HG02884 (cell line): ENCODE measurements at regions not wholly inside any gene's neighbourhood (a gene's known extent, or its start where the extent isn't known, plus 50 kb on each side); places are given as distances from the start of the nearest gene placed in this dataset.

Experiments
- ATAC-seq: cut with Tn5 transposase; IDR thresholded peaks from one replicate; pipeline ENCODE4 v1.9.1; 2021; ENCODE audit warnings: mild to moderate bottlenecking, moderate library complexity; ENCODE audit not compliant: unreplicated experiment

DNA sequence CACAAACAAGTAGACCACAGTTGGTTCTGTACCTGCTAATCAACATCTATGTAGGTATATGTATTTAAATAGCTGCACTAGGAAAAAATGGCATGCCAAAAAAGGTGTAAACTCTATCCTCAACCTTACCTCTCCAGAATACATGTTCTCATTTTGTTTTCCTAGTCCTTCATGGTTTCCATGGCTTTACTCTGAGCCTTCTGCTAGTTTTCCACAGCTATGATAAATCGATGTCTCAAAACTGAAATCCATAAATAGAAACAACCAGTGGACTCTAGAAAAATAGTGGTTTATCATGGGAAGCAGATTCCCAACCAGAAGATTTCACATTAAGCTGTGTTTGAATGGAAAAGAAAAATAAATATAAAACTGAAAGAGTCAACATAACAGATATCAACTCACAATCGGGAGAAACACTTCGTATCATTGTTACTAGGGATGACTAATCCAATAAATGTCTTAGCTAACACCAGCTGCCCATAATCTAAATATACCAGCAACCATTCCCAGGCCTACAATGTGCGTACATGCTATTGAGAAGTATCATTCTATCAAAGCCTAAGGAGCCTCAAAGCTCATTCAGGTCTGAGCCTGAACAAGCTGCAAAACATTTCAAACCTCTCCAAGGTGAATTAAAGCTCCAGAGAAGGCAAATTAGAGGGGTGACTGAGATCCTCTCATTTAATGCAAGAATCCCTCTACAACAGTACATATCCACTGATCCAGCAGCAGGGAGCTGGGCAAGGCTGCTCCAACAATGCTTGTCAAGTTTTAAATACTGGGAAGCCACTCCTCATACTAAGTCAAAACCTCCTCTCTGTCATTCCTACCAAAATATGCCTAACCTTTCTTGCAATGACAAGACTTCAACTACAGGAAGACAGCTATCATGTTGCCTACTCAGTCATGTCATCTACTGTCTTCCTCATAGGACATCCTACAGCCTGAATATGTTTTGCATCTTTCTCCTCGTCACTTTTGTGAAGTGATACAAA is 90.2 kb downstream of the KCTD12 start:
- ATAC-seq, result no peak

DNA sequence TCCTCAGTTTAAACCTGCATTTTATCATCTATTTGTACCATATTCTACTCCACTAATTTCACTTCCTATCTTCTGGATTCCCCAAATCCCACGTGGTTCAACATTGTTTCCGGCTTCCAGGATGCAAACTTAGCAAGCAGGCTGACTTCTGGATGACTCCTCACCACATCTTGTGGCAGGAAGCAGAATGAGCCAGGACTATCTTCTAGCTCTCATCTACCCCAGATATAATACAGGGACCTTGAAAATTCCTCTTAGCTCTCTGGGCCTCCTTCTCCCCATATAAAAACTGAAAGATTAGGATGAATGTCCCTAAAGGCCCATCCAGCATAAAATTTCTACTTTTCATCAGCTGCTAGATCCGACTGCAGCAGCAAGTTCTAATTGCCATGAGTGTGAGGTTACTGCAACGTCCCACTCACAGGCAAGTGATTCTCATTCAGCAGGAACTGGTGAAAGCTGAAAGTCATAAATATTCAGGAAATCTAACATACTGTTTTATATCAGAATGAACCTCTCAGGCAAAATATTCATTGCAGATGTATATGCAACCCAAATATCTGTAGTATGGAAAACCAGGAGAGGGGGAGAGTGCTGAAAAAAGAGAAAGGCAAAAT is 93.4 kb downstream of the KCTD12 start:
- ATAC-seq, result no peak

DNA sequence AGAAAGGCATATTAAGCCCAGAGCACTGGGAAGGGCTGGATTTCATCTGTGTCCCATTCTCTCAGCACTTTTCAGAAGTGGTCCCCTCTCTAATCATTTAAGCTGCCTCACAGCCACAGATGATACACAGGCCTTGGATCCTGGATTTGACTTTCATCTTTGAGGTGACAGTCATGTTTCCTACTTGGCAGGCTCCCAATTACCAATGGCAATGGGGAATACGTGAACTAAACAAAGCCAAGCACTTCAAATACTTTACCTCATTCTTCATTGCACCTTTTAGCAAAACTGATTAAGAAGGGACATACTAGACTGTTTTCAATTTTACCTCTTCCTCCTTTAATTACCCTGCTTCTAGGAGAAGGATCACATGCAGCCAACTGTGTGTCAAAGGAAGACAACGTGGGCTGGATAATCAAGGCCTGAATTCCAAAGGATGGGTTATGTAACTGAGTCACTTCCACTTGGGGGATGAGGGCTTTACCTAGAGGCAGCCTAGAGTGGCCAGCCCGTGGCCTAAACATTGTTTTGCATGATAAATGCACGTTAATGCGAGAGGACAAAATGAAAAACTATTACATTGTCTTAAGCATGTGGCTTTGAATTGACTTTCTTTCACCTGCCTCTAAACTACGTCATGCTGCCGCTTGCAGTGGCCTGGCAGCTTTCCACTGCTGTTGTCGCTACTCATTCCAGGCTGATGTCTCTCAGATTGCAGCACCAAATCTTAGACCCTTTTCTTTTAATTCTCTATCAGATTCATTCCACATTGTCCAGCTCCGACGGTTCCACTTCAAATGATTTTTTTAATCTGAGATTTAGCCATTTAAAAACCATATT is 95.0 kb downstream of the KCTD12 start:
- ATAC-seq, result no peak

DNA sequence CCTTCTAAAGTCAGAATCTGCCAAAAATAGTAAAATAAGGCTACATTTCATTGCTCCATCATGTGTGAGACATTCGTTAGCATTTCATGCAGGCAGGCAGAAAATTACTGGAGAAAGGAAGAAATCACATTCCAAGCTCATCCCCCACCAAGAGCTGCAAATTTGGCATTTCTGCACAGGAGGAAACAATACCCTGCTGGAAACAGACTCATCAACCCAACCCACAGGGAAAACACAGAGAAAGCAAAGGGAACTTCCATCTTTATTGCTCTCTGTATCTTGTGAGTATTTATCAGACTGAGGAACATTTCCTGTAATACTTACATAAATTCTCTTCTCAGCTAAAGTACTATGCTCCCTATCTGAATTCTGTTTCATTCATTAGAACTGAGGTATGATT is 95.7 kb downstream of the KCTD12 start:
- ATAC-seq, result no peak

DNA sequence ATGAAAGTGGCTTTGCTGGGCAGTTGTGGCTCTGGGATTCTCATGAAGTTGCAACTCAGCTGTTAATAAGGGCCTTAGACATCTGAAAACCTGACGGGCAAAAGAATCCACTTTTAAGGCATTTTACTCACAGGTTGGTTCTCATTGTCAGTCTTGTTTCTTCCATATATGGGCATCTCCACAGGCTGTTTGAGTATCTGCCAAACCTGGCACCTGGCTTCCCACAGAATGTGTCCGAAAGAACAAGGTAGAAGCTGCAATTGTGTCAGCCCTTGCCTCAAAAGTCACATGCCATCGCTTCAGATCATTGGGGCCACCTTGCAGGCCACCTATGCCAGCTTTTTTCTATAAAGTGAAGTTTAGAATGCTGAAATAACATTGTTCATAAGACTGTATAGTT is 102.4 kb downstream of the KCTD12 start:
- no peak for ATAC-seq

DNA sequence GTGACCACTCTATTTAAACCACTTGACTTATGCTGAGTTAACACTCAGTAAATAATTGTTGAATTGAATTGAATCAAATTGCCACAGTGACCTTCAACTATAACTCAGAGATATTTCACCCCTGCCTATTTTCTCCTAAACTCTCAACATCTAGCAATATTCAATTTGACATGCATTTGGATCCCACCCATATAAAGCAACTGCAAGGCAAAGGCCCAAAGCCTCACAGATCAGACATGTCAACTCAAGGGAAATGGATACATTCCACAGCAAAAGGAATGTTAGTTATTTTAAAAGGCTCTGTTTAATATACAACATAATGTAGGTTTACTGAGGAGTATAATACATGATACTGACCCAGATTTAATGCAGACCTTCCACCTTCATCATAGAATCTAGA is 107.4 kb downstream of the KCTD12 start:
- ATAC-seq, result no peak

DNA sequence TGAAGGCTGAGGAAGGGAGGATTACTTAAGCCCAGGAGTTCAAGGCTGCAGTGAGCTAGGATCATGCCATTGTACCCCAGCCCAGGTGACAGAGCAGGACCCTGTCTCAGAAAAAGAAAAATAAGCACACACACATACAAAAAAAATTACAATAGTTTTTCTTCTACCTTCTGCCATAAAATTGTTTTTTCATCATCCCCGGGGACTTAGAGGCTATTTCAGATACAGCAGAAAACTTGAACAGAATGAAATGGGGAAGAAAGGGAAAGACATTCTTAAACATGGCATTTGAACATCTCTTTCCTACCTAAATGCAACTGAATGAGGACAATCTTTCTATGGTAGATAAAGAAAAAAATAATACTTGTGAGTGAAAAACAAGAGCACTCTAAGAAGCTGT is 109.1 kb downstream of the KCTD12 start:
- ATAC-seq, result no peak

DNA sequence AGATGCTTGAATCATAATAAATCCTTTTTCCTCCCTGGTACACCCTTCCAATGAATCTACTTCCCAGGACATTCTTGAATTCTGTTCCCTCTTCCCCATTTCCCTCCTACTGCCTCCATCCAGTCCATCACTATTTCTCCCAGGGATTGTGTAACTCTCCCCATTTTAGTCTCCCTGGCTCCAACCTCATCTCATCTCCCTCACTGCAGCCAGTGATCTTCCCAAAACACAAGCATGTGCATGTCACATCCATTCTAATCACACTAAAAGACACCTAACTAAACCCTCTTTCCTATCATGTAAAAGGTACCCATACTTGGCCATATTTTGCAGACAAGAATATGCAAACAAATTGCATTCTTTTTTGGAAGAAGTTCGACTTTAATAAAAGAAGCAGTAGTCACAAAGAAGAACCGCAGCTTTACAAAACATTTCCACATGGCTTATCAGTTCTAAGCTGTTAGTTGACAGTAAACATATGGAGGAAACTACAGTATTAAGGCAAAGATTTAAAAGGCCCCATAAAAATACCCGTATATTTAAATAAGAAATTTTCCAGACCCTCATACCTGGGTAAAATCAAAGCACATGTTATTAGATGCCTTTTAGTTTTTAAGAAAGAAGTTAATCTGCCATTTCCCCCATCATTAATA is 111.0 kb downstream of the KCTD12 start:
- ATAC-seq, result no peak

DNA sequence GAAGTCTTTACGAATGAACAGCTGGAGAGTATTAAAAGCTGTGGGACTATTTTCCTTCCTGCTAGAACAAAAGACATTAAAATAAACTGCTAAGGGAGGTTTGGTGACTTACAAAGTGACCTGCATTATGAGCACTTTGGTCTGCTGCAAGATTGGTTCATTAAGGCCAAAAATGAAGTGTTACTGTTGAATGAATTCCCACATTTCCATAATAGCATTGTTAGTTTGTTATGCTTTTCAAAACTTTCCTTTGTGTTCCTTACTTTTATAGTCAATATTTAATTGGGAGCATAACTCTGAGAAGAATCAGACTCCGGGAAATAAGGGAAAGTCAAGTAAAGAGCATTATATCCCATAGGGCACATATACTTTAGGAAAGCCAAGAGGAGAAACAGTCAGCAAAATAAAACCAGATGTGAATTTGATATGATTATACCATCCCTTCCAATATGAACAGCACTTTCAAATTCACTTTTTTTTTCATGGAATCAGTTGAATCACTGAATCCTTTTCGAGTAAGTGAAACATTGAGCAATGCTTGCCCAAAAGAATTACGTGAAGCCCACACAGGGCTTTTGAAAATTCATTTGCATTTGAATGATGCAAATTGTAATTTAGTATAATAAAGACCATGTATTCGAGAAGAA is 112.6 kb downstream of the KCTD12 start:
- ATAC-seq, result no peak

DNA sequence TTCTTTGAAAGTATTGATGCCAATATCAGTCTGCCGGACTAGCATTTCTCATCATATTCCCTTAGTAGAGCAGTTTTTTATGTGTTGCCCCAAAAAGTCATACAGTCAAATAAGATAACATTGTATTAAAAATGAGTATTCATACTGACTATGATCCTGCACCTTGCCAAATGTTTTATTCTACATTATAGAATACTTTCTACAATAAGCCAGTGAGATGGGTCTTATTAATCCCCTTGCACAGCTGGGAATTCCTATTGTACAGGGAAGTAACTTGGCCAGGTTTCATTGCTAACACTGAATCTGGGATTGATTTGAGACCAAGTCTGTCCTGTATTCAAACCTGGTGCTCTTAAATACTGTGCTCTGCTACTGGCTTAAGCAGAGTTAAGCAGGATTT is 114.0 kb downstream of the KCTD12 start:
- ATAC-seq, result no peak

DNA sequence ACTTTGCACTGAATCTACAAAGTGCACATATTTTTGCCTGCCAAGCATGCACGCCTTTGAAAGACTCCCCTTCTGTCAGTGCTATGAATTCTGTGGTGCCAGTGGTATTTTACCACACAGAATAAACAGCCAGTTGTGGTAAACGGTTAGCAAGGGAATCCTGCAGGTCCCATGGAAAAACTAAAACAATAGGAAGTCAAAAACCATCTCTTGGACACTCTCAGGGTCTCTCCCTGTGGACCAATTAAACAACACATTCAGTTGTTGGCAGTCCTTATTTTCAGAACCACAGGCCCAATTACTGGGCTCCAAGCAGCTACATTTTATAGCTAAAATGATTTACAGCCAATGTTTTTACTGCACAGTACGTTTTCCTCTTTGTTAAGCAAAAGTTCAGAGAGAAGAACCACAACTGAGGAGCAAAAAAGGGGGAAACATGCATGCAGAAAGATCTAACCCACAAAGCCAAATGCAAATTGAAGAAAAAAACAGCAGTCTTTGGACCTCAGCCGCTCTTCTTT is 116.9 kb downstream of the KCTD12 start:
- no peak for ATAC-seq

DNA sequence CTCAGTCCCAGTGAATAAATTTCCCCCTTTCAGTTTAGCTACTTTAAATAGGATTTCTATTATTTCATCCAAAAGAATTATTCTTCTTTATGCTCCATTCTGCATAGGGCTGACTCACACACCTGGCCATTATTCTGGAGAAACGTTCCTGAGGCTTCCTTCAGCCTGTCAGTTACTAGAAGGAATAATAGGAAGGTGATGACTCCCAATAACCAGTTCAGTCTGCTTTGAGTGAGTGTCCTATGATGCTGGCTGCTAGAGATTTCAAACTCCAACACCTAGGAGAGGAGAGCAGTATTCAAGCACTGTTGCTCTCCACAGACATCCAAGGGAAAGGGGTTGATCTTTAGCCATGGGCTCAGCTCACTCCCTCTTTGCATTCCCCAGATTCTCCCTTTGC is 117.8 kb downstream of the KCTD12 start:
- no peak for ATAC-seq

DNA sequence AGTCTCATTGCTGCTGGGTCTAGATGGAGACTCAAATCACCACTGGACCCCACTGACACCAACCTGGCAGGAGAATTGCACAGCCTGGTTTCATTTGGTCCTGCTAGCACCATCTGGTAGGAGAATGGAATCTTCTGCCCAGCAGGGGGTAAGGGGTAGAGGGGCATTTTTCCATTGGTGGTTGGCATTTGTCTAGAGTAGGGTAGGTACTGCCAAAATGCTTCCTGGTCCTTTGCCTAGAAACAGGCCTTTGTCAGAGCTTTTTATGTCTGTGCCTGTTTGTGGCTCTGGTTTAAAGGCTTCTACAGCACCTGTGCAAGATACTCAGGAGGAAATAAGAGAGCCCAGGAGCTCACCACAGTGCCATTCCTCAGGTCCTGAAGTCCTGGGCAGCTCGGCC is 121.3 kb downstream of the KCTD12 start:
- no peak for ATAC-seq

DNA sequence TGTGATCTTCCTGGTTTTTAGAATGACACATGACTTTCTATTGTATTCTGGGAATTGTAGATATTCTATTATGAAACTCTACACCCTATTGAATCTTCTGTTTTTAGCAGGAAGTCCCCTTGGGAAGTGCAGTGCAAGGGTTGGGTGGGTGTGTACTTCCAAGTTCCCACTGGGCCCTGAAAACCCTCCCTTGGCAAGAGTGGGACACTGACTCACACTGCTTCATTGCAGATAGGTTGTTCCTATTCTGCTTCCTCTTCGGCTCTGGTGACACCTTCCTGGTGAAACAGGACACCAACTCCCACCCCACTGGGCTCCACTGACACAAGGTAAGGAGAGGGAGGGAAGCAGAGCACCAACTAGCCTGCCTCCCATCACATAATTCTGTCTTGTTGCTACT is 121.8 kb downstream of the KCTD12 start:
- no peak for ATAC-seq

DNA sequence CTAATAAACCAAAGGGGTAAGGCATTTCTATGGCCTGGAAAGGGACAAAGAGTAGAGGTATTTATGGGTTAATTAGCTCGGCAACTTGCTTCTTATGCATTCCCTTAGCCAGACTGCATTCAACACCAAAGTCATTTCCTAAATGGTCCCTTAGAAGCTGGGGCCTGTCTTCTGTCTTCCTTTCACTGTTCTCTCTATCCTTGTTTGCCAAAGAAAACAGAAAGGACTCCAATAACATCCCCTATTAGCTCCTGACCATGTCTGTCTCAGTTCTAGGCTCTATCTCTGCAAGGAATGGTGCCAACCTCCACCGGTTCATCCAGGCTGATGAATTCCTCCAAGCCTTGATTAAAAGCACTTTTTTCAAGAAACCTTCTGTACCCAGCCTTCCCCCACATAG is 123.5 kb downstream of the KCTD12 start:
- ATAC-seq, result no peak

DNA sequence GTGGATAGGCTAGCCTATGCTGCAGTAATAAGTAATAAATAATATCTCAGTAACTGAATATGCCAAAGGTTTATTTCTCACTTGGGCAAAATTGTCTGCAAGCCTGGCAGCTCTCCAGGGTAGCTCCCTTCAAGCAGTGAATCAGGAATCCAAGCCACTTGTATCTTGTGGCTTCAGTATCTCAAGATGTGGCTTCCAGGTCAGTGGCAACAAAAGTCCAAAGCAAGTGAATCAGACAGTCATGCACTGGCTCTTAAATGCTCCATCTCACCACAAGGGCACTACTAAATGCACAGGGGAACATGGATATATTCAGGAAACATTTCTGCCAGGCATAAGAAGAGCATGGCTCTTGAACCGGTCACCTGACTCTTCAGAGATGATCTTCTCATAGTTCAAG is 126.3 kb downstream of the KCTD12 start:
- ATAC-seq, result no peak

DNA sequence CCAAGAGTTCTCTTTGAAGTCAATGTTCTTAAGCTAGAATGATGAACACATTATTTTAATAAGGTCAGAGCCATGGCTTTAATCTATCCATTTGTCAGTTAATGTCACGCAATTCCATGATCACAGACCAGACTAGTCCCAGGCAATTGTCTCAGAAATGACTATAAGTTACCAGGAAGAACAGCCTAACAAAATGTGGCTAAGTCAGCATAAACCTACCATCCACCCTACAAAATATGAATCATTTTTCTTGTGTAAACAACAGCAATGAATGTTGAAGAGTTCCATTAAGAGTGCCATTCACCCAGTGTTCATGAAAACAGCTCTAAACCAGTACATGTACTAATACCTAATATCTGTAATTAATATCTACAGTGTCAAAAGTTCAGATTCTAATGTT is 127.5 kb downstream of the KCTD12 start:
- ATAC-seq, result no peak

DNA sequence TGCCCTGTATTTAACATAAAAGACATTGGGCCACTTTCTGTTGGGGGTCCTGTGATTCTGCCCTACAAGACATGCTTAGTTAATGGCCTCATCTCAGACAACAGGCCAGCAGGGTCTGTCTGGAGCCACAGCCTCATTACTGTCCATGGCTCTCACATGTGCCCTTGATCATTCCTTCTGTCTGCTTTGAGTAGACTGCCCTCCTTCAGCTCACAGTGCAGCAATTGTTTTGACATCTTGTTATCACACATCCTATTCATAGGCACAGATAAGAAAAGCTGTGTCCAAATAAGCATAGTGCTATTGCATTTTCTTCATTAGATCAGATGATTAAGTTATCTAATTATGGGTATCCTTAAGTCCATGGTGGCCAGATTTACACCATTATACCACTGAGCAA is 127.9 kb downstream of the KCTD12 start:
- ATAC-seq, result no peak

DNA sequence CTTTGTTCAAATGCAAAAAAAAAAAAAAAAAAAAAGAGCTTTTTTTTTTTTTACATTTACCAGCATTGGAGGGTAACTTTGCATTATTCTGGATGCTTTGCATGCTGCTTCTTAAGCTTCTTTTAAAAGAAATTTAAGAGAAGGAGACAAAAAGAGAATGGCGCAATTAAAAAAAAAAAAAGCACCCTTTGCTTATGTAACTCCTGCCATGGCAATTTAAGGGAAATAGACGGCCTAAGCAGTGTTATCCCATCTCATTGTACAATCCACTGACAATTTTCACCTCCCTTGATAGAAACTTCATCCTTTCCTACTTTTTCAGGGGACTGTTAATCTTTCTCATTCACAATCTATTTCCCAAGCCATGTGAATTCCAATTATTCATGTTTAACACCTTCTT is 129.8 kb downstream of the KCTD12 start:
- ATAC-seq, result no peak

DNA sequence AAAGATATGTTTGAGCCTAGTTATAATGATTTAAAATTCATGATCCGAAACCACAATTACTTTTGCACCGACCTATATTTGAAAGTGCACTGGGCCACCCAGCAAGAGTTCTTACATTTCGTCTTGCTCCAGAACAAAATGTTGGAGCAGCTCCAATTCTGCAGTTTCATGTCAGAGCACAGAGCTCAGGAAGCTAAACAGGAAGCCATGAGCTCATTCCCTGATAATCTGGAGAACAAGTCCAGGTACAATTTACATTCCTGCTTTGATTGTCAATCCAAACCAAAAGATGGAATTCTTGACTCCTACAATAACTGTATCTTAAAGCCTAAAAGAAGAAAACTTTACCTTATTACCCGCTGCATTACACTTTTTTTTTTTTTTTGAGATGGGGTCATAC is 131.8 kb downstream of the KCTD12 start:
- no peak for ATAC-seq
